AG04450 (cell line): ENCODE measurements at regions not wholly inside any gene's neighbourhood (a gene's known extent, or its start where the extent isn't known, plus 50 kb on each side); places are given as distances from the start of the nearest gene placed in this dataset.

ENCODE experiments used
- CTCF ChIA-PET: fragments of 300-600, 350-600 bp; formaldehyde crosslinking; extraction: SDS; loops from one replicate; lab custom pipeline; 2022; ENCODE audit warnings: antibody characterized with exemption, inconsistent platforms; lab: Charles Lee
- POLR2A ChIA-PET: fragments of 350-600 bp; formaldehyde crosslinking; extraction: SDS; loops from one replicate; lab custom pipeline; 2021; ENCODE audit warnings: antibody characterized with exemption, inconsistent platforms; lab: Yijun Ruan, JAX
- DNase-seq: peaks from one replicate; pipeline ENCODE4 v3.0.0-alpha.2; 2011; ENCODE audit warnings: low read depth, low spot score
- H3K27ac ChIP-seq: one replicate; pipeline ENCODE4 v1.5.1; 2012; ENCODE audit warnings: low read depth, low read length, control low read depth
- H3K27me3 ChIP-seq: one replicate; pipeline ENCODE4 v1.6.0; 2012; ENCODE audit warnings: low read length; ENCODE audit not compliant: control insufficient read depth, insufficient read depth
- H3K4me3 ChIP-seq: 2 replicates; pipeline ENCODE4 v1.5.1; 2011; ENCODE audit warnings: mild to moderate bottlenecking, low read depth, low read length, control low read depth
- H3K9me3 ChIP-seq: 2 replicates; pipeline ENCODE4 v1.5.1; 2012; ENCODE audit warnings: low read length; ENCODE audit not compliant: control insufficient read depth, insufficient read depth
- TF ChIP-seq, protein P1 (sequence below): IDR thresholded peaks from 2 replicates; pipeline ENCODE4 v1.5.1; 2011; ENCODE audit warnings: low read depth, low read length, control low read depth, inconsistent platforms

DNA sequence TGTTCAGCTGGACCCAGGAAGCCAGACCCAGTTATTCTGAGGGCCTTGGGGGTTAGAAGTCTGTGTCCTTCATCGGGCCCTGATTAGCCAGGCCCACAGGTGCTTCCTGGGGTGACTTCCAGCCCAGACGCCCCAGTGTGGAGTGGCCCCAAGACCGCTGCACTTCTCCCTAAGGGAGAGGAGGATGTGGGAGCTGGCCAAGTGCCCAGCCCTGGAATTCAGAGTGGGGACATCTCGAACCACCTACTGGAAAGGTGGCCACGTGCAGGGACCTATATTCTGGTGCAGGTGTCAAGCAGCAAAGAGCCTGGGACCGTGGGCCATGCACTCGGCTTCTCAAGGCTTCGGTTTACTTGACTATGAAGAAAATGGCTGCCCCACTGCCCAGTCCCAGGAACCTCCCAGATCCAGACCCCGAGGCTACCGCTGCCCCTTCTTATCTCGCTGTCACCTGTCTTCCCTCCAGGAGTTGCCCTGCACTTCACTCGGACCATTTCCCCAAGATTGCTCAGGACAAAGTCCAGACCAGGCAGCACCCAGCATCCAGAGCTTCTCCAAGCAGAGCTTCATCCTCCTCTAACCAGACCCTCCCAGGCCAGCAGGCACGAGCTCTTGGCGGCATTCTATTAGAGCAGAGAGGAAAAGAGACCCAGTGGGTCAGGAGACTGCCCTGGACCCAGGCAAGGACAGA lies 142.8 kb upstream of the ID2 start:
- POLR2A ChIA-PET = interaction anchor here (1.3 kb wide), 1 partner anchor 143 kb away, joined by 3 read pairs; the partner anchor contains the start of gene ID2
- Histone ChIP-seq H3K27me3 (no peaks in the 10 kb centered on the region), H3K4me3 (no peak overlapping the region), H3K27ac (no peak overlapping the region), H3K9me3 (no peaks in the 10 kb centered on the region; the same call in 1 of the 2 replicates)
- CTCF ChIA-PET = no interaction called here
- TF ChIP-seq, protein P1, sequence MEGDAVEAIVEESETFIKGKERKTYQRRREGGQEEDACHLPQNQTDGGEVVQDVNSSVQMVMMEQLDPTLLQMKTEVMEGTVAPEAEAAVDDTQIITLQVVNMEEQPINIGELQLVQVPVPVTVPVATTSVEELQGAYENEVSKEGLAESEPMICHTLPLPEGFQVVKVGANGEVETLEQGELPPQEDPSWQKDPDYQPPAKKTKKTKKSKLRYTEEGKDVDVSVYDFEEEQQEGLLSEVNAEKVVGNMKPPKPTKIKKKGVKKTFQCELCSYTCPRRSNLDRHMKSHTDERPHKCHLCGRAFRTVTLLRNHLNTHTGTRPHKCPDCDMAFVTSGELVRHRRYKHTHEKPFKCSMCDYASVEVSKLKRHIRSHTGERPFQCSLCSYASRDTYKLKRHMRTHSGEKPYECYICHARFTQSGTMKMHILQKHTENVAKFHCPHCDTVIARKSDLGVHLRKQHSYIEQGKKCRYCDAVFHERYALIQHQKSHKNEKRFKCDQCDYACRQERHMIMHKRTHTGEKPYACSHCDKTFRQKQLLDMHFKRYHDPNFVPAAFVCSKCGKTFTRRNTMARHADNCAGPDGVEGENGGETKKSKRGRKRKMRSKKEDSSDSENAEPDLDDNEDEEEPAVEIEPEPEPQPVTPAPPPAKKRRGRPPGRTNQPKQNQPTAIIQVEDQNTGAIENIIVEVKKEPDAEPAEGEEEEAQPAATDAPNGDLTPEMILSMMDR = no peak
- DNase-seq = no peak

DNA sequence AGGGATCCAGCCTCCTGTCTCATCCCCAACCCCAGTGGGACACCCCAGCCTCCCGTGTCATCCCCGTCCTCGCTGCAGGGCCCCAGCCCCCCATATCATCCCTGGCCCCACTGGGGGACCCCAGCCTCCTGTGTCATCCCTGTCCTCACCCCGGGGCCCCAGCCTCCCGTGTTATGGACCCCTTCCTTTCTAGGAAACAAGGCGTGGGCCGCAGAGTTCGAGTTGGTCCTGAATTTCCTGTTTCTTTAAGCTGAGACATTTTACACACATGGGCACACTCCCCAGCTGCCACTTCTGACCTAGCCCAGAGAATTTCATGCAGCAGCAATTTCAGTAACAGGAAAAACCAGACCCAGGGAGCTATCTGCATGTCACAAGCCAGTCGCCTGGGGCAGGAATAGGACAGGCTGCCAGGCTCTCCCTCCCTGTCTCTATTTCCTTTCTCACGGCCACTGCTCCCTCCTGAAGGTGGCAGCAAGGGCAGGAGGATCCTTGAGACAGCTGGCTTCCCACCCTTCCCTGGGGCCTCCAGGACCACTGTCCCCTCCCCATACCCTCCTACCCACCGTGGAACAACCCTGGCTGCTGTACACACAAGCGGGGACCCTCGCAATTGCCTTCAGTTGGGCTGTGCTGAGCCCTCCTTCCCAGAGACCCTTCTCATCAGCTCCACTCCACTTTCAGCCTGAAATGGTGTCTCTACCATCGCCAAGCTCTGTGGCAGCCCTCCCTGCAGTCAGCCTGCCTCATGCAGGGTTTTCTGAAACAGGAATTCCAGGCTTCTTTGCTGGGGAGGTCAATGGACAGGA lies 141.9 kb upstream of the ID2 start:
- TF ChIP-seq, protein P1 = no peak
- ChIA-PET POLR2A (interaction anchor here (1.3 kb wide), 1 partner anchor 142 kb away, joined by 3 read pairs; the partner anchor contains the start of gene ID2), CTCF (no interaction called here)
- no peak for DNase-seq
- Histone ChIP-seq H3K4me3 (no peak overlapping the region), H3K27ac (no peak overlapping the region), H3K27me3 (no peaks in the 10 kb centered on the region), H3K9me3 (no peaks in the 10 kb centered on the region; the same call in 1 of the 2 replicates)

DNA sequence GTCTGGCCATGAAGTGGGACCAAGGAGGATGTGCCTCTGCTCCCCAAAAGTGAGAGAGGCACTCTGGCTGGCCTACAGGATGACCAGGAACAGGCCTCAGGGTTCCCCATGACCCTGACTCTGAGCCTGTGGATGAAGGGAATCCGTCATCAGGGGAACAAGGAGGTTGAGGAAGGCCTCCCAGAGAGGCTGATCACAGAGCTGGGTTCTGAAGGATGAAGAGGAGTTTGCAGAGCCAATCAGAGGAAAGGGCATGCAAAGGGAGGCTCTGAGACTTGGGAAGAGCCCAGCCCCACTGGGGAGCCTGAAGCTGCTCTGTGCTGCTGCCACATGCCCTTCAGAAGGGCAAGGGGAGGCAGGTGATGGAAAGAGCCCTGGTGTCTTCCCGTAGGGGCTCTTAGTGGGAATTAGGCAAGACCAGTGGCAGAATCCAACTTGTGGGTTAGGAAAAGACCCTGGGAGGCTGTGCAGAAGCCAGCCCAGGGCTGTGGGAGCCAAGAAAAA lies 141.3 kb upstream of the ID2 start:
- CTCF ChIA-PET = no interaction called here
- DNase-seq = no peak
- H3K27me3 ChIP-seq = no peaks in the 10 kb centered on the region
- TF ChIP-seq, protein P1 = no peak
- no peaks in the 10 kb centered on the region; the same call in 1 of the 2 replicates for H3K9me3 ChIP-seq
- no peak overlapping the region for H3K27ac ChIP-seq
- no peak overlapping the region for H3K4me3 ChIP-seq
- POLR2A ChIA-PET = no interaction called here

DNA sequence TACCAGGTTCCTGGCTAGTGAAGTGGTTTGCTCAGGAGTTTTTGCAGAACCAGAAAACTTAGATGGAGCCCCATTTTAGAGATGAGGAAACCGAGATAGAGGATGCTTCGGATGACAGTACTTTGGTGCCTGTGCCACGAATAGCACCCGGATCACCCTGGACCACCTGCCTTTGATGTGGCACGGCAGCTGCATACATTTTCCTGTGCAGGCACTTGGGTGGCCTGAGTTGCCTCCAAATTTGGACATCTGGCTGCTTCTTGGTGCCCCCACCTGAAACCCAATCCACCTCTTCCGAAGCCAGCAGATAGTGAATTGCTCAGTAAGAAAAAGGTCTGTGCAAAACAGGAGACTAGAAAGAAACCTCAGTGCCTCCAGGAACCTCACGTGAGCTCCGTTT lies 140.6 kb upstream of the ID2 start:
- Histone ChIP-seq H3K27me3 (no peaks in the 10 kb centered on the region), H3K27ac (no peak overlapping the region), H3K9me3 (no peaks in the 10 kb centered on the region; the same call in 1 of the 2 replicates), H3K4me3 (no peak overlapping the region)
- no peak for DNase-seq
- TF ChIP-seq, protein P1 = no peak
- ChIA-PET POLR2A (no interaction called here), CTCF (no interaction called here)

DNA sequence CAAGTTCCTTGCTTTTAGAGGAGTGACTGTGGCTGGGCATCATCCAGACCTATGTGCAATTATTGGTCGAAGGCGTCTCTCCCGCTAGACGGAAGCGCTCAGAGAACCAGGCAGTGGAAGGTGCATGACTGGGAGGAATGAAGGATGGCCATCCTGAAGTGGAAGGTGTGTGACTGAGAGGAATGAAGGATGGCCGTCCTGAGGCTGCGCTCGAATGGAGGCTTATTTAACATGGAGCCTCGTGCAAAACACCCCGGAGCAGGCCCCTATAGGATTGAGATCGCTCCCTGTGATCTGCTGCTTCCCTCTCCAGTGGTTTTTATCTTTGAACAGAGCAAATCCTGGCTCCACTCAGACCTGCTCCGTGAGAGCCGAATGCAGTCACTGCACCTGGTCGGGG lies 140.2 kb upstream of the ID2 start:
- no peak for DNase-seq
- Histone ChIP-seq H3K4me3 (no peak overlapping the region), H3K27ac (no peak overlapping the region), H3K9me3 (no peaks in the 10 kb centered on the region; the same call in 1 of the 2 replicates), H3K27me3 (no peaks in the 10 kb centered on the region)
- ChIA-PET CTCF (no interaction called here), POLR2A (no interaction called here)
- TF ChIP-seq, protein P1 = no peak
